Suprapubic skin (tissue), 3 donors: ENCODE measurements at regions not wholly inside any gene's neighbourhood (a gene's known extent, or its start where the extent isn't known, plus 50 kb on each side); places are given as distances from the start of the nearest gene placed in this dataset.

ENCODE experiments used
- CTCF ChIP-seq, 2 donors: fragments of 200-600 bp in 1 of 2; fragments of 450-650 bp in 1 of 2; sonication (generic) in 1 of 2; IDR thresholded peaks; one replicate each; pipeline ENCODE4 v1.5.1; 2016 to 2019; ENCODE audit warnings: antibody characterized with exemption in 2 of 2, mild to moderate bottlenecking in 1 of 2, moderate library complexity in 1 of 2
- POLR2A ChIP-seq, 2 donors: fragments of 450-650 bp; IDR thresholded peaks; one replicate each; pipeline ENCODE4 v1.6.1; 2017; ENCODE audit warnings: antibody characterized with exemption in 2 of 2, mild to moderate bottlenecking in 2 of 2, moderate library complexity in 2 of 2

GRCh38 chr18:22314001-22314400 lies 103.7 kb downstream of the CTAGE1 start:
- TF ChIP-seq CTCF (IDR thresholded peaks at IDR 0.05) (no peak), POLR2A (IDR thresholded peaks at IDR 0.05) (no peak)
